AG09319 (cell line): ENCODE measurements at regions not wholly inside any gene's neighbourhood (a gene's known extent, or its start where the extent isn't known, plus 50 kb on each side); places are given as distances from the start of the nearest gene placed in this dataset.

Source experiments
- DNase-seq: peaks from one replicate; pipeline ENCODE4 v3.0.0-alpha.2; 2010; ENCODE audit warnings: low read depth; ENCODE audit errors: extremely low read depth
- CTCF ChIP-seq: IDR thresholded peaks from 2 replicates; pipeline ENCODE4 v1.5.1; 2011; ENCODE audit warnings: low read depth, mild to moderate bottlenecking, inconsistent platforms, low read length, moderate library complexity

GRCh38 chr4:129346036-129346435 lies 250.1 kb downstream of the C4orf33 start:
- no peak for DNase-seq
- no peak for TF ChIP-seq CTCF

GRCh38 chr4:129346734-129347133 lies 250.8 kb downstream of the C4orf33 start:
- TF ChIP-seq CTCF = no peak
- no peak for DNase-seq

- no peak for DNase-seq
- no peak for TF ChIP-seq CTCF
Observed at GRCh38 chr4:129350834-129351721, 255.1 kb downstream of the C4orf33 start.

GRCh38 chr4:129352480-129352879 lies 256.5 kb downstream of the C4orf33 start:
- DNase-seq = no peak

GRCh38 chr4:129353490-129353889 lies 257.5 kb downstream of the C4orf33 start:
- DNase-seq = no peak
- no peak for TF ChIP-seq CTCF

More at GRCh38 chr4:129352480-129352879, 256.5 kb downstream of the C4orf33 start:
- TF ChIP-seq CTCF = no peak

GRCh38 chr4:129355031-129355430 lies 259.1 kb downstream of the C4orf33 start:
- TF ChIP-seq CTCF = no peak

GRCh38 chr4:129355516-129355915 lies 259.6 kb downstream of the C4orf33 start:
- no peak for TF ChIP-seq CTCF
- DNase-seq = no peak

More at GRCh38 chr4:129355031-129355430, 259.1 kb downstream of the C4orf33 start:
- no peak for DNase-seq
